ENCODE measurements at regions not wholly inside any gene's neighbourhood (a gene's known extent, or its start where the extent isn't known, plus 50 kb on each side); places are given as distances from the start of the nearest gene placed in this dataset.

DNA sequence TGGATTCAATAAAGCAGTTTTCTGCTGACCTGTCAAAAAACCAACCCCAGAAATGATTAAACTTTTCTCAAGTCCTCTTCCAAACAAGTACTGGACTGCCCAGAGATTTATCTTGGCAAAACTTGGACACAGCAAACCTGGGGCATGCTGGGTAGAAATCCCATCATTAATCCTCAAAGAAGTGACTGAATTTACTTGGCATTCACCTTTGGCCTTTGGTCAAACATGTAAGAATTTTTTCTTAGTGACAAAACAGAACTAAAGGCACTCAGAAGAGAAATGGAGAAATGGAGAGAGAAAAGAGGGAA is 248.6 kb upstream of the NREP start:
- Histone ChIP-seq H3K9me1 (replicated peaks; ENCODE audit: control insufficient read depth, extremely low read depth, insufficient read depth, low read length) (no peaks in the 10 kb centered on the region), H3K4me1 (ENCODE audit: control insufficient read depth, extremely low read depth, insufficient read depth, low read length) (peaks cover 7% of the 10 kb centered on the region), H4K20me1 (replicated peaks; ENCODE audit: control insufficient read depth, extremely low read depth, insufficient read depth, low read length) (no peaks in the 10 kb centered on the region), H3K27ac (ENCODE audit: insufficient read depth, low read depth, low read length) (no peak overlapping the region), H3K27me3 (ENCODE audit: control insufficient read depth in 2 of 2, insufficient read depth in 2 of 2, low read length in 2 of 2) (no peaks in the 10 kb centered on the region), H3K4me2 (ENCODE audit: insufficient read depth, low read length) (no peak overlapping the region), H2AFZ (ENCODE audit: low read depth, low read length) (no peak overlapping the region), H3K9me3 (replicated peaks; ENCODE audit: control insufficient read depth, insufficient read depth, low read length) (no peaks in the 10 kb centered on the region), H3K9ac (replicated peaks; ENCODE audit: extremely low read depth, insufficient read depth, low read length) (no peak overlapping the region), H3K4me3 (replicated peaks in 1 of 3; ENCODE audit: insufficient read depth in 1 of 3, low read depth in 1 of 3, low read length in 3 of 3) (no peak overlapping the region), H3K79me2 (ENCODE audit: control insufficient read depth, insufficient read depth, low read length) (no peaks in the 10 kb centered on the region), H3K36me3 (ENCODE audit: control insufficient read depth in 2 of 2, extremely low read depth in 1 of 2, insufficient read depth in 2 of 2, low read length in 2 of 2) (no peaks in the 10 kb centered on the region)
- intact Hi-C loops (cut with micrococcal nuclease), result no loop called here
- ChIA-PET CTCF (no interaction called here), POLR2A (no interaction called here)
- no peak for TF ChIP-seq JUN (IDR thresholded peaks at IDR 0.05; ENCODE audit: borderline replicate concordance, insufficient read depth, insufficient read length, low read depth)
- no peak for TF ChIP-seq POLR2A (IDR thresholded peaks at IDR 0.05; ENCODE audit: low read depth, low read length)
- TF ChIP-seq, protein P1, sequence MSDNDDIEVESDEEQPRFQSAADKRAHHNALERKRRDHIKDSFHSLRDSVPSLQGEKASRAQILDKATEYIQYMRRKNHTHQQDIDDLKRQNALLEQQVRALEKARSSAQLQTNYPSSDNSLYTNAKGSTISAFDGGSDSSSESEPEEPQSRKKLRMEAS (IDR thresholded peaks at IDR 0.05; ENCODE audit: insufficient read depth, insufficient read length), result no peak
- no peak for TF ChIP-seq EZH2 (IDR thresholded peaks at IDR 0.05; ENCODE audit: borderline replicate concordance, low read depth, low read length, severe bottlenecking)
- TF ChIP-seq, protein P2, sequence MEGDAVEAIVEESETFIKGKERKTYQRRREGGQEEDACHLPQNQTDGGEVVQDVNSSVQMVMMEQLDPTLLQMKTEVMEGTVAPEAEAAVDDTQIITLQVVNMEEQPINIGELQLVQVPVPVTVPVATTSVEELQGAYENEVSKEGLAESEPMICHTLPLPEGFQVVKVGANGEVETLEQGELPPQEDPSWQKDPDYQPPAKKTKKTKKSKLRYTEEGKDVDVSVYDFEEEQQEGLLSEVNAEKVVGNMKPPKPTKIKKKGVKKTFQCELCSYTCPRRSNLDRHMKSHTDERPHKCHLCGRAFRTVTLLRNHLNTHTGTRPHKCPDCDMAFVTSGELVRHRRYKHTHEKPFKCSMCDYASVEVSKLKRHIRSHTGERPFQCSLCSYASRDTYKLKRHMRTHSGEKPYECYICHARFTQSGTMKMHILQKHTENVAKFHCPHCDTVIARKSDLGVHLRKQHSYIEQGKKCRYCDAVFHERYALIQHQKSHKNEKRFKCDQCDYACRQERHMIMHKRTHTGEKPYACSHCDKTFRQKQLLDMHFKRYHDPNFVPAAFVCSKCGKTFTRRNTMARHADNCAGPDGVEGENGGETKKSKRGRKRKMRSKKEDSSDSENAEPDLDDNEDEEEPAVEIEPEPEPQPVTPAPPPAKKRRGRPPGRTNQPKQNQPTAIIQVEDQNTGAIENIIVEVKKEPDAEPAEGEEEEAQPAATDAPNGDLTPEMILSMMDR (IDR thresholded peaks at IDR 0.05; ENCODE audit: extremely low read depth in 1 of 2, insufficient read depth in 1 of 2, low read depth in 1 of 2, low read length in 2 of 2), result no peak
- no peak for TF ChIP-seq FOS (IDR thresholded peaks at IDR 0.05; ENCODE audit: borderline replicate concordance, insufficient read depth, low read length)
- no peak for TF ChIP-seq POLR2AphosphoS5 (IDR thresholded peaks at IDR 0.05; ENCODE audit: insufficient read depth, low read depth, low read length)
- DNase-seq (ENCODE audit: low read depth, low spot score), result no peak
- dilution Hi-C loops (cut with MboI; ENCODE audit: extremely low pct_ligation_motif_present, low sequenced_read_pairs), result no loop called here
- FAIRE-seq, result no peak
- no TSS peak for BruUV-seq (replicated peaks)
